ENCODE measurements at regions not wholly inside any gene's neighbourhood (a gene's known extent, or its start where the extent isn't known, plus 50 kb on each side); places are given as distances from the start of the nearest gene placed in this dataset.

DNA sequence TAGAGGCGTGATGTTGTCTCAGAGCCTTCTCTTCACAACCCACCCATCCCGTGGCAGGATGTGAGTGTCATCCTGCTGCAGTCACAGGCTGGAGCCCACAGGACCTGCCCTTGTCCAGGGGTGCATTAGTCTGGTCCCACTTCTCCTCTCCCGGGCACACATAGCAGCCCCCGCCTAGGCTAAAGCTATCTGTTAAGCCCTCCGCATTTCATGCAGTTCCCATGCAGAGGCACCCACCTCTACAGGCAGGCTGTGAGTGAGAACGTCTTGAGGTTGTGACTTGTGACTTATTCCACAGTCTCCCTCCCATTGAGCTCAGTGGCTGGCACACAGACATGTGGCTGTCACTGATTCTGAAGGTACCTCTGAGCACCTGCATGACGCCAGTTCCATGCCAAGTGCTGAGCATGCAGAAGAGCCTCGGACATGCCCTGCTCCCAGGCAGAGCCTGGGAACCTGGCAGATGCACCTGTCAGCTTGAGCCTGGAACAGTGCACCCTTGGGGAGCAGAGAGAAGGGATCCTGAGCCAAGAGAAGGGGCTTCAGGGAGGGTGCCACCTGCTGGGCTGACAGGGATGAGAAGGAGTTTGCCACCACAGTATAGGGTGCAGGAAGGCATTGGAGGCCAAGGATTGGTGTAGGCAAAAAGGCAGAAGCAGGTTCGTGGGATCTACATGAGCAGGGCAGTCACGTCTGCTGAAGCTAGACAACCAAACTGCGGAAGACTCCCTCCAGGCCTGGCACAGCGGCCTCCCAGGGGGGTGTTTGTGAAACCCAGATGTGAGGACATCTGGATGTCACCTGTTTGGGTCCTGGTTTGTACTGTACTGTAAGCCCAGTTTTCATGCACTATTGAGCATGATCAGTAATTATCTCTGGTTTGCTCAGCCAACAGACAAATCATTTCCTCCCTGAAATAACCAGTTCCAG is 213.6 kb downstream of the GLI2 start:
- DNase-seq (ENCODE audit: insufficient read length, low spot score) (no peak), FAIRE-seq (no peak)
- peak; percentile 34 for TF ChIP-seq CTCF (IDR thresholded peaks at IDR 0.05; ENCODE audit: insufficient read depth, missing control alignments)

GRCh38 chr2:120949957-120950590 is 214.4 kb downstream of the GLI2 start:
- no peak for FAIRE-seq
- no peak for DNase-seq (ENCODE audit: insufficient read length, low spot score)
- TF ChIP-seq CTCF (IDR thresholded peaks at IDR 0.05; ENCODE audit: insufficient read depth, missing control alignments): no peak

GRCh38 chr2:120951693-120952092 is 216.0 kb downstream of the GLI2 start:
- DNase-seq (ENCODE audit: insufficient read length, low spot score): no peak
- no peak for FAIRE-seq
- no peak for TF ChIP-seq CTCF (IDR thresholded peaks at IDR 0.05; ENCODE audit: insufficient read depth, missing control alignments)

GRCh38 chr2:120952318-120952717 is 216.7 kb downstream of the GLI2 start:
- TF ChIP-seq CTCF (IDR thresholded peaks at IDR 0.05; ENCODE audit: insufficient read depth, missing control alignments): no peak
- FAIRE-seq (no peak), DNase-seq (ENCODE audit: insufficient read length, low spot score) (no peak)

GRCh38 chr2:120953066-120953756 is 217.5 kb downstream of the GLI2 start:
- FAIRE-seq (peak; percentile 96), DNase-seq (ENCODE audit: insufficient read length, low spot score) (peak; percentile 84)
- TF ChIP-seq CTCF (IDR thresholded peaks at IDR 0.05; ENCODE audit: insufficient read depth, missing control alignments): no peak

DNA sequence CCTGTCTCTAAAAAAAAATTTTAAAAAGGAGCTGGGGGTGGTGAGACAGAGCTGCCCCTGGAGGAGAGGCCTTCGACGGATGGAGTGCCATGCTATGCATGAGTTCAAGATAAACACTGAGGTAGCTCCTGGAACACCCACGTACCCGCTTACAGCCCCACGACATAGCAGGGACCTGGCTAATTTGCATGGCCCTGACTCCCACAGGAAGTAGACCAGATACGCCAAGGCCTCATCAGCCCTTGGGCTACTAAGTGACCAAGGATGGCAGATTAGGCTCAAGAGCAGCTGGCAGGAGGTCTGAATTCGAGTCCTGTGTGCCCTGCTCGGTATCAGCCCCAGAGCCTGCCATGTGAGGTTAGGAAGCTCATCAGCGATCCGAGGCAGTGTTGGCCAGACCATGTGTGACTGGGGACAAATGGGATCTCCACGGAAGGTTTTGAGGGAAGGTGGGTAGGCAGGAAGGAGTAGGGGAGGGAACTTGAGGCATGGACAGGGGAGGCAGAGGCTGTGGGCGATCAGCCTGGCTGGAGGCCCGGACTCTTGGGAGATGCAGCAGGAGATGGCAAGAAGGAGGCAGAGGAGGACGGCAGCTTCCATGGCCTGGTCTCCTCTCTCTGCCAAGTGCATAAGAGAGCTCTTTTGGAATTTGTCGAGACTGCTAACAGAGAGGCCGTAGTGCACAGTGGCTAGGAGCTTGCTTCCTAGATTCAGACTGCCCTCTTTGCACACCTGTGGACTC is 218.3 kb downstream of the GLI2 start:
- no peak for DNase-seq (ENCODE audit: insufficient read length, low spot score)
- TF ChIP-seq CTCF (IDR thresholded peaks at IDR 0.05; ENCODE audit: insufficient read depth, missing control alignments): no peak
- FAIRE-seq: no peak

All from D721Med (cell line).